Endothelial cell (in vitro differentiated cells): ENCODE measurements at regions not wholly inside any gene's neighbourhood (a gene's known extent, or its start where the extent isn't known, plus 50 kb on each side); places are given as distances from the start of the nearest gene placed in this dataset.

ENCODE experiments used
- DNase-seq: peaks from one replicate; pipeline ENCODE4 v3.0.0; 2021; ENCODE audit warnings: low spot score
- H3K27ac Mint-ChIP-seq: one replicate; pipeline ENCODE4 v1.8.0; 2021; ENCODE audit warnings: mixed read lengths, inconsistent platforms; ENCODE audit not compliant: unreplicated experiment
- H3K27me3 Mint-ChIP-seq: one replicate; pipeline ENCODE4 v1.8.0; 2021; ENCODE audit warnings: mild to moderate bottlenecking, moderate library complexity, mixed read lengths, inconsistent platforms; ENCODE audit not compliant: unreplicated experiment
- H3K36me3 Mint-ChIP-seq: one replicate; pipeline ENCODE4 v1.8.0; 2021; ENCODE audit warnings: mild to moderate bottlenecking, low read depth, mixed read lengths, inconsistent platforms; ENCODE audit not compliant: unreplicated experiment
- H3K4me1 Mint-ChIP-seq: one replicate; pipeline ENCODE4 v1.8.0; 2021; ENCODE audit warnings: mild to moderate bottlenecking, mixed read lengths, inconsistent platforms; ENCODE audit not compliant: unreplicated experiment
- H3K4me3 Mint-ChIP-seq: one replicate; pipeline ENCODE4 v1.8.0; 2021; ENCODE audit warnings: mild to moderate bottlenecking, mixed read lengths, inconsistent platforms; ENCODE audit not compliant: unreplicated experiment
- H3K9me3 Mint-ChIP-seq: one replicate; pipeline ENCODE4 v1.8.0; 2021; ENCODE audit warnings: mixed read lengths, inconsistent platforms; ENCODE audit not compliant: unreplicated experiment
- TF ChIP-seq, protein P1 (sequence below): fragments of 200-600 bp; sonication (generic); IDR thresholded peaks from one replicate; pipeline ENCODE4 v1.5.0; 2021; ENCODE audit warnings: antibody characterized with exemption; ENCODE audit not compliant: unreplicated experiment

DNA sequence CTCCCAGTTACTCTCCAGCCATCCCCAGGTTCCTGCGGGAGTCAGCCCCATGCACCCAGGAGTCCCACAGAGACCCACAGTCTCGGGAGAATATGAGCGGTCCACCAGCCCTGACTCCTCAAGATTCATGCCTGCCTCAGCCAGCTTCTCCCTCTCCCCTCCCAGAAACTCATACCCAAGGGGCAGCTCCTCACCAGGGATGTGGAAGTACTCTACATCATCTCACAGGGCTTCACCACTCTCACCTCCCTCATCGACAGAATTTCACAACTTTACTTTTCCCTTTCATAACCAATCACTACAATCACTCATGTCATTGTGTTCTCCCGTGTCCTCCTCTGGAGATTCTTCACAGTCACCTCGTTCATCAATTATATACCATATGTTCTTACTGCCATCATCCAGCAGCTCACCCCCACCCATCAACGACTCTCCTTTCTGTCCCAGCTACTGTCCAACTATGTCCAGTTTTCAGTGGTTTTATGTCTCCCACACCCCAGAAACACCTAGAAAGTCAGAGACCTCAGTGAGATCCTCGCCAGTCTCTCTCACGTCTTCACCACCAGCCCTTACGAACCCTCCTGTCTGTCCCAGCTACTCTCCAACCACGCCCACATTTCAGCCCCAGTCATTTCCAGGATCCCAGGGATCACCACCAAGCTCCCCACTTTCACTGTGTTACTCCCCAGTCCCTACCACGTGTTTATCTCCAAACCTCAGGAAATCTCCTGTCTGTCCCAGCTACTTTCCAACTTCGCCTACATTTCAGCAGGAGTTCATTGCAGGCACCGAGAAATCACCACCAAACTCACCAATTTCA is 1530.1 kb upstream of the TPTE start:
- Mint-ChIP-seq H3K4me1 (no peaks in the 10 kb centered on the region), H3K4me3 (peak overlapping the region; percentile 18), H3K27ac (peak overlapping the region; percentile 33), H3K36me3 (peaks cover 48% of the 10 kb centered on the region), H3K27me3 (peaks cover 47% of the 10 kb centered on the region), H3K9me3 (peaks cover 69% of the 10 kb centered on the region)
- TF ChIP-seq, protein P1, sequence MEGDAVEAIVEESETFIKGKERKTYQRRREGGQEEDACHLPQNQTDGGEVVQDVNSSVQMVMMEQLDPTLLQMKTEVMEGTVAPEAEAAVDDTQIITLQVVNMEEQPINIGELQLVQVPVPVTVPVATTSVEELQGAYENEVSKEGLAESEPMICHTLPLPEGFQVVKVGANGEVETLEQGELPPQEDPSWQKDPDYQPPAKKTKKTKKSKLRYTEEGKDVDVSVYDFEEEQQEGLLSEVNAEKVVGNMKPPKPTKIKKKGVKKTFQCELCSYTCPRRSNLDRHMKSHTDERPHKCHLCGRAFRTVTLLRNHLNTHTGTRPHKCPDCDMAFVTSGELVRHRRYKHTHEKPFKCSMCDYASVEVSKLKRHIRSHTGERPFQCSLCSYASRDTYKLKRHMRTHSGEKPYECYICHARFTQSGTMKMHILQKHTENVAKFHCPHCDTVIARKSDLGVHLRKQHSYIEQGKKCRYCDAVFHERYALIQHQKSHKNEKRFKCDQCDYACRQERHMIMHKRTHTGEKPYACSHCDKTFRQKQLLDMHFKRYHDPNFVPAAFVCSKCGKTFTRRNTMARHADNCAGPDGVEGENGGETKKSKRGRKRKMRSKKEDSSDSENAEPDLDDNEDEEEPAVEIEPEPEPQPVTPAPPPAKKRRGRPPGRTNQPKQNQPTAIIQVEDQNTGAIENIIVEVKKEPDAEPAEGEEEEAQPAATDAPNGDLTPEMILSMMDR = no peak
- peak; percentile 31 for DNase-seq

DNA sequence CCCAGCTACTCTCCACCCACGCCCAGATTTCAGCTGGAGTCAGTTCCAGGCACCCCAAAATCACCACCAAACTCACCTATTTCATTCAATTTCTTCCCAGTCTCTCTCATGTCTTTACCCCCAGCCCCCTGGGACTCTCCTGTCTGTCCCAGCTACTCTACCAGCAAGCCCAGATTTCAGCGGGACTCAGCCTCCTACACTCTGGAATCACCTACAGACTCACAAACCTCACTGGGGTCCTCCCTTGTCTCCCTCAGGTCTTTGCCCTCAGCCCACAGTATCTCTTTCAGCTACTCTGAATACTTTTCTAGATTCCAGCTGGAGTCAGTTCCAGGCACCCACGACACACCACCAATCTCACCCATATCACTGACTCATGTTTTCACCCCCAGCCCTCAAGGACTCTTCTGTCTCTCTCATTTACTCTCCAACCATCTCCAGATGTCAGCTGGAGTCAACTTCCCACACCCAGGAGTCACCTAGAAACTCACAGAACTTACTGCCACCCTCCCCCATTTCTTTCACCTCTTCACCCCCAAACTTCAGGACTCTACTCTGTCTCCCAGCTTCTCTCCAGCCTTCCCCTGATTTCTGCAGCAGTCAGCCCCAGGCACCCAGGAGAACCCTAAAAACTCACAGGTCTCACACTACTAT is 1529.3 kb upstream of the TPTE start:
- Mint-ChIP-seq H3K27ac (peak overlapping the region; percentile 33), H3K27me3 (peaks cover 47% of the 10 kb centered on the region), H3K36me3 (peaks cover 48% of the 10 kb centered on the region), H3K4me1 (no peaks in the 10 kb centered on the region), H3K9me3 (peaks cover 73% of the 10 kb centered on the region), H3K4me3 (peak overlapping the region; percentile 18)
- peak; percentile 40 for DNase-seq
- TF ChIP-seq, protein P1 = no peak

DNA sequence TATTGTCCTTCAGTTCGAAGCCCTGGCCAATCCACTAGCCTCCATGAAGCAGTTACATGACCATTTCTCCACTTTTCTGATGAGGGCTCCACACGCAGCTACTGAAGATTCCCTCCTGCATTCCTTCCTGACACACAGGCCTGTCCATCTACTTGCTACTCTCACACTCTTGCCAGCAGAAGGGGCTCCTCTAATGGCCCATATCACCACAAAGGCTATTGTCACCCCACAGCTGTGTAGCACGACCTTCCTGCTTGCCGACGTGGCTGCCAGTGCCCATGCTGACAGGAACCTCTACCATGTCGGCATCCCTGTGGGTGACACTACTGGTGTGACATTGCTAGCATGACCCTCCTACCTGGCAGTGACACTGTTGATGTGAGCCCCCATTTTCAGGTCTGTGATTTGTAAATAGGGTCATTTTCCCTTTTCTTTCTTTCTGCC is 1528.6 kb upstream of the TPTE start:
- H3K27ac Mint-ChIP-seq = peak overlapping the region; percentile 9
- DNase-seq = peak; percentile 41
- no peaks in the 10 kb centered on the region for H3K4me1 Mint-ChIP-seq
- H3K27me3 Mint-ChIP-seq = peaks cover 47% of the 10 kb centered on the region
- peaks cover 48% of the 10 kb centered on the region for H3K36me3 Mint-ChIP-seq
- peak overlapping the region; percentile 18 for H3K4me3 Mint-ChIP-seq
- TF ChIP-seq, protein P1 = no peak
- H3K9me3 Mint-ChIP-seq = peaks cover 76% of the 10 kb centered on the region

DNA sequence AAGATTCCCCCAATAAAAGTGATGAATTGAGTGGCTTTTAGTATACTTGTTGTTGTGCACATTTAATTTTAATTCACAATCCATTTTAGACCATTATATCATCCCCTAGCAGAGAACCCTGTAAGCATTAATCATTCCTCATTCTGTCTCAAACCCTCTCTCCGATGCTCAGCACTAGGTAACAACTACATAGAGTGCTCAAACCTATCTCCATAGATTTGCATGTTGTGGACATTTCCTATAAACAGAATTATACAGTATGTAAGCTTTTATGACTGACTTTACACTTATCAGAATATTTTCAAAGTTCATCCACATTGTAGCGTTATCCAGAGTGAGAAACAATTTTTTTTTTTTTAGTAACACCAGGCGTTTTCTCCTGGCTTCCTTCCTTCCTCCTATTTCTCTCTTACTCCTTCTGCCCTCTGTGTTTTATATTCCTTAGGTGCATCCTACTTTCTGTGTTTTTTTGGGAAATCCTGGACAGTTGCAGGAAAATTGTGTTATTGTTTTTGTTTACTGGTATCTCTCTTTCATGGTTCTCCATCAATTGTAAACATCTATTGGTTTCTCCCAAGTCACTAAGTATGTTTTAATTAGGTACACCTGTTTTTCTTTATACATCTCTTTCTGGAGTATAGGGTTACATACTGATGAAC is 1528.0 kb upstream of the TPTE start:
- no peak overlapping the region for H3K27ac Mint-ChIP-seq
- peaks cover 47% of the 10 kb centered on the region for H3K27me3 Mint-ChIP-seq
- TF ChIP-seq, protein P1 = no peak
- no peaks in the 10 kb centered on the region for H3K4me1 Mint-ChIP-seq
- H3K9me3 Mint-ChIP-seq = peaks cover 81% of the 10 kb centered on the region
- H3K36me3 Mint-ChIP-seq = peaks cover 48% of the 10 kb centered on the region
- peak overlapping the region; percentile 7 for H3K4me3 Mint-ChIP-seq
- DNase-seq = no peak
